DND-41 (cell line): ENCODE measurements at regions not wholly inside any gene's neighbourhood (a gene's known extent, or its start where the extent isn't known, plus 50 kb on each side); places are given as distances from the start of the nearest gene placed in this dataset.

ENCODE experiments used
- EZH2 ChIP-seq: IDR thresholded peaks from 3 replicates; pipeline ENCODE4 v1.6.1; 2012; ENCODE audit warnings: borderline replicate concordance, low read depth, mild to moderate bottlenecking, moderate library complexity, low read length, inconsistent platforms; ENCODE audit not compliant: severe bottlenecking
- TF ChIP-seq, protein P1 (sequence below): IDR thresholded peaks from 2 replicates; pipeline ENCODE4 v1.5.1; 2012; ENCODE audit warnings: borderline replicate concordance, low read length, moderate library complexity, mild to moderate bottlenecking; ENCODE audit not compliant: poor library complexity, severe bottlenecking; ENCODE audit errors: extremely low read depth

DNA sequence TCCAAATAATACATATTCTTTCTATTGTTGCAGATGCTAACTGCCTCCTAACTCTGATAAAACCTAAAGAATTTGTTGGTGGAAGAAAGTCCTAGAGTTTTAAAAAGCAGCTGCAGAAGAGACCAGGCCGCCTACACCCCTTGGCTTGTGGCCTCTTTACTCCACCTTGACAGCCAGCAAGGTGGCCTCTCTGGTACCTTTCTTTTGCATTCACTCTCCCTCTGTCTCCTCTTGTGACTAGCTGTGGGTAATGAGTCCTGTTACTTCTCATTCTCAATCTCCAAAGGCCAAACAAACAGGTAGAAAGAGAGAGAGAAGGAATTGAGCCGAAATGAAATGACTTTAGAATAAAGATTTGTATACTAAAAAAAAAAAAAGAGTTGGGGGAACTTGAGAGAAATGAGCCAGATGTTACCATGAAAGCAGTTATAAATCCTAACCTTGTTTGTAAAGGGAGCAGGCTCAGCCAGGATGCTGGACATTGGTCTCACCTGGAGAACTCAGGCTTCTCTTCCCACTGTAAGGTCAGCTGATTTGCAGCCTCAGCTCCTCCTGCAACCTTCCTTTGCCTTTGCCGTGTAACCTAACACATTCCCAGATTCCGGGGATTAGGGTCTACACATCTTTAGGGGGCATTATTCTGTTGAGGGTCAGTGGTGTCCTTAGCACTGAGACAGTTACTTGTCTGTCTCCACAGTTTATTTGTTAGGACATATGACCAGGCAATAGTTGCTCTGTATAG, 164.1 kb upstream of the IRF2BP2 start:
- TF ChIP-seq EZH2 = no peak
- TF ChIP-seq, protein P1, sequence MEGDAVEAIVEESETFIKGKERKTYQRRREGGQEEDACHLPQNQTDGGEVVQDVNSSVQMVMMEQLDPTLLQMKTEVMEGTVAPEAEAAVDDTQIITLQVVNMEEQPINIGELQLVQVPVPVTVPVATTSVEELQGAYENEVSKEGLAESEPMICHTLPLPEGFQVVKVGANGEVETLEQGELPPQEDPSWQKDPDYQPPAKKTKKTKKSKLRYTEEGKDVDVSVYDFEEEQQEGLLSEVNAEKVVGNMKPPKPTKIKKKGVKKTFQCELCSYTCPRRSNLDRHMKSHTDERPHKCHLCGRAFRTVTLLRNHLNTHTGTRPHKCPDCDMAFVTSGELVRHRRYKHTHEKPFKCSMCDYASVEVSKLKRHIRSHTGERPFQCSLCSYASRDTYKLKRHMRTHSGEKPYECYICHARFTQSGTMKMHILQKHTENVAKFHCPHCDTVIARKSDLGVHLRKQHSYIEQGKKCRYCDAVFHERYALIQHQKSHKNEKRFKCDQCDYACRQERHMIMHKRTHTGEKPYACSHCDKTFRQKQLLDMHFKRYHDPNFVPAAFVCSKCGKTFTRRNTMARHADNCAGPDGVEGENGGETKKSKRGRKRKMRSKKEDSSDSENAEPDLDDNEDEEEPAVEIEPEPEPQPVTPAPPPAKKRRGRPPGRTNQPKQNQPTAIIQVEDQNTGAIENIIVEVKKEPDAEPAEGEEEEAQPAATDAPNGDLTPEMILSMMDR = no peak
